Esophagus (tissue), 2 donors: ENCODE measurements at regions not wholly inside any gene's neighbourhood (a gene's known extent, or its start where the extent isn't known, plus 50 kb on each side); places are given as distances from the start of the nearest gene placed in this dataset.

Experiments used
- H3K27ac ChIP-seq, 2 donors: one replicate each; pipeline ENCODE4 v1.5.1; 2013; ENCODE audit warnings: low read depth in 2 of 2, mild to moderate bottlenecking in 2 of 2, inconsistent platforms in 1 of 2, low read length in 1 of 2, moderate library complexity in 1 of 2
- H3K27me3 ChIP-seq, 2 donors: one replicate each; pipeline ENCODE4 v1.6.1; 2013; ENCODE audit warnings: low read length in 2 of 2, control low read depth in 1 of 2, mild to moderate bottlenecking in 1 of 2; ENCODE audit not compliant: insufficient read depth in 2 of 2, control insufficient read depth in 1 of 2
- H3K36me3 ChIP-seq, 2 donors: one replicate each; pipeline ENCODE4 v1.6.1; 2013; ENCODE audit warnings: low read length in 1 of 2; ENCODE audit not compliant: control insufficient read depth in 2 of 2, insufficient read depth in 2 of 2
- H3K4me1 ChIP-seq, 2 donors: one replicate each; pipeline ENCODE4 v1.6.1; 2013; ENCODE audit warnings: low read length in 1 of 2; ENCODE audit not compliant: control insufficient read depth in 2 of 2, insufficient read depth in 2 of 2
- H3K4me3 ChIP-seq, 2 donors: one replicate each; pipeline ENCODE4 v1.5.1; 2013; ENCODE audit warnings: low read length in 2 of 2, mild to moderate bottlenecking in 2 of 2, low read depth in 1 of 2, moderate library complexity in 1 of 2
- H3K9me3 ChIP-seq, 2 donors: one replicate each; pipeline ENCODE4 v1.6.1; 2013; ENCODE audit warnings: mild to moderate bottlenecking in 2 of 2, low read depth in 1 of 2, low read length in 1 of 2, moderate library complexity in 1 of 2; ENCODE audit not compliant: control insufficient read depth in 2 of 2, insufficient read depth in 1 of 2
- WGBS, 2 donors: extraction: QIAGEN DNeasy Blood & Tissue Kit; methylation state at CpG; one replicate each; pipeline ENCODE4 v1.1.7; 2013; 5-methylcytosine and 5-hydroxymethylcytosine counted together
- donor health status: healthy with polysubstance abuse.
- donor health status: Bipolar disorder and iron deficiency.

- Histone ChIP-seq H3K27ac (no peak overlapping the region), H3K4me3 (no peak overlapping the region), H3K27me3 (no peaks in the 10 kb centered on the region), H3K36me3 (no peaks in the 10 kb centered on the region), H3K4me1 (no peaks in the 10 kb centered on the region), H3K9me3 (no peaks in the 10 kb centered on the region)
- WGBS, 2 donors, result 80 to 85% methylated on average over 3 of the region's 3 CpGs
Observed at GRCh38 chr22:17318817-17319216, 50.4 kb upstream of the CECR2 start.

- Histone ChIP-seq H3K27me3 (no peaks in the 10 kb centered on the region), H3K36me3 (no peaks in the 10 kb centered on the region), H3K4me1 (no peaks in the 10 kb centered on the region), H3K4me3 (no peak overlapping the region), H3K9me3 (no peaks in the 10 kb centered on the region), H3K27ac (no peak overlapping the region)
- WGBS, 2 donors, result 71 to 74% methylated on average over 7 of the region's 7 CpGs
Observed at GRCh38 chr22:17315310-17315709, 54.0 kb upstream of the CECR2 start.

GRCh38 chr22:17314487-17314886 lies 54.8 kb upstream of the CECR2 start:
- H3K27ac ChIP-seq, result no peak overlapping the region
- no peaks in the 10 kb centered on the region for H3K27me3 ChIP-seq
- H3K9me3 ChIP-seq, result no peaks in the 10 kb centered on the region
- H3K36me3 ChIP-seq, result no peaks in the 10 kb centered on the region
- 81 to 83% methylated on average over 9 of the region's 9 CpGs for WGBS, 2 donors
- no peaks in the 10 kb centered on the region for H3K4me1 ChIP-seq
- H3K4me3 ChIP-seq, result no peak overlapping the region

GRCh38 chr22:17313626-17314025 lies 55.6 kb upstream of the CECR2 start:
- H3K27ac ChIP-seq, result no peak overlapping the region
- H3K4me1 ChIP-seq, result no peaks in the 10 kb centered on the region
- H3K9me3 ChIP-seq, result no peaks in the 10 kb centered on the region
- no peaks in the 10 kb centered on the region for H3K27me3 ChIP-seq
- no peaks in the 10 kb centered on the region for H3K36me3 ChIP-seq
- WGBS, 2 donors, result 85 to 87% methylated on average over 14 of the region's 14 CpGs
- no peak overlapping the region for H3K4me3 ChIP-seq

- H3K27me3 ChIP-seq, result no peaks in the 10 kb centered on the region
- H3K36me3 ChIP-seq, result no peaks in the 10 kb centered on the region
- no peaks in the 10 kb centered on the region for H3K9me3 ChIP-seq
- H3K4me3 ChIP-seq, result no peak overlapping the region
- H3K27ac ChIP-seq, result no peak overlapping the region
- 74 to 79% methylated on average over 9 of the region's 9 CpGs for WGBS, 2 donors
- H3K4me1 ChIP-seq, result no peaks in the 10 kb centered on the region
Observed at GRCh38 chr22:17307566-17307965, 61.7 kb upstream of the CECR2 start.

GRCh38 chr22:17305076-17305475 lies 64.2 kb upstream of the CECR2 start:
- Histone ChIP-seq H3K27me3 (no peaks in the 10 kb centered on the region), H3K9me3 (no peaks in the 10 kb centered on the region), H3K4me3 (no peak overlapping the region), H3K27ac (no peak overlapping the region), H3K4me1 (no peaks in the 10 kb centered on the region), H3K36me3 (no peaks in the 10 kb centered on the region)
- 87 to 91% methylated on average over 5 of the region's 5 CpGs for WGBS, 2 donors

GRCh38 chr22:17303840-17304779 lies 65.2 kb upstream of the CECR2 start:
- Histone ChIP-seq H3K27ac (no peak overlapping the region), H3K27me3 (no peaks in the 10 kb centered on the region), H3K9me3 (no peaks in the 10 kb centered on the region), H3K4me3 (no peak overlapping the region), H3K36me3 (no peaks in the 10 kb centered on the region), H3K4me1 (no peaks in the 10 kb centered on the region)
- WGBS, 2 donors, result 75 to 79% methylated on average over 21 of the region's 21 CpGs

GRCh38 chr22:17303441-17303839 lies 65.8 kb upstream of the CECR2 start:
- H3K4me1 ChIP-seq, result no peaks in the 10 kb centered on the region
- H3K4me3 ChIP-seq, result no peak overlapping the region
- no peaks in the 10 kb centered on the region for H3K27me3 ChIP-seq
- WGBS, 2 donors, result 90 to 91% methylated on average over 15 of the region's 15 CpGs
- no peaks in the 10 kb centered on the region for H3K9me3 ChIP-seq
- no peak overlapping the region for H3K27ac ChIP-seq
- H3K36me3 ChIP-seq, result no peaks in the 10 kb centered on the region

- Histone ChIP-seq H3K36me3 (no peaks in the 10 kb centered on the region), H3K4me1 (no peaks in the 10 kb centered on the region), H3K4me3 (no peak overlapping the region), H3K27me3 (no peaks in the 10 kb centered on the region), H3K9me3 (no peaks in the 10 kb centered on the region), H3K27ac (no peak overlapping the region)
- WGBS, 2 donors, result 100% methylated on average over 1 of the region's 1 CpG
Observed at GRCh38 chr22:17302616-17303015, 66.6 kb upstream of the CECR2 start.

GRCh38 chr22:17300926-17301325 lies 68.3 kb upstream of the CECR2 start:
- Histone ChIP-seq H3K4me1 (no peaks in the 10 kb centered on the region), H3K27ac (no peak overlapping the region), H3K4me3 (no peak overlapping the region), H3K9me3 (no peaks in the 10 kb centered on the region), H3K36me3 (no peaks in the 10 kb centered on the region), H3K27me3 (no peaks in the 10 kb centered on the region)
- 65 to 70% methylated on average over 2 of the region's 2 CpGs for WGBS, 2 donors
